Thyroid gland (tissue), 4 donors: ENCODE measurements at regions not wholly inside any gene's neighbourhood (a gene's known extent, or its start where the extent isn't known, plus 50 kb on each side); places are given as distances from the start of the nearest gene placed in this dataset.

Experiments used
- CTCF ChIP-seq, 6 experiments: fragments of 200-600 bp in 3 of 6; fragments of 450-650 bp in 3 of 6; sonication (generic) in 3 of 6; IDR thresholded peaks; one replicate each; pipeline ENCODE4 v1.5.1; 2016 to 2019; ENCODE audit warnings: antibody characterized with exemption in 6 of 6, mild to moderate bottlenecking in 2 of 6, inconsistent platforms in 1 of 6, moderate library complexity in 1 of 6
- POLR2A ChIP-seq, 2 donors: fragments of 450-650 bp; IDR thresholded peaks; one replicate each; pipeline ENCODE4 v1.6.1; 2017; ENCODE audit warnings: antibody characterized with exemption in 2 of 2, mild to moderate bottlenecking in 2 of 2, moderate library complexity in 1 of 2

- no peak for TF ChIP-seq POLR2A (IDR thresholded peaks at IDR 0.05)
- no peak for TF ChIP-seq CTCF (IDR thresholded peaks at IDR 0.05)
Observed at GRCh38 chr5:135130261-135131215, 96.5 kb upstream of the PITX1 start.
